Activated CD4-positive, alpha-beta T cell treated with anti-CD3 and anti-CD28 coated beads, Interleukin-2, amount 50 U/mL, for 4 hours (primary cell): ENCODE measurements at regions not wholly inside any gene's neighbourhood (a gene's known extent, or its start where the extent isn't known, plus 50 kb on each side); places are given as distances from the start of the nearest gene placed in this dataset.
"Not testable (repeated sequence)": the region's sequence is repeated elsewhere in the genome, so short reads cannot be mapped to it uniquely, and the experiment has no call there.

ENCODE experiments used
- DNase-seq, 2 experiments: peaks; one replicate each; pipeline ENCODE4 v3.0.0-alpha.2; 2020

DNA sequence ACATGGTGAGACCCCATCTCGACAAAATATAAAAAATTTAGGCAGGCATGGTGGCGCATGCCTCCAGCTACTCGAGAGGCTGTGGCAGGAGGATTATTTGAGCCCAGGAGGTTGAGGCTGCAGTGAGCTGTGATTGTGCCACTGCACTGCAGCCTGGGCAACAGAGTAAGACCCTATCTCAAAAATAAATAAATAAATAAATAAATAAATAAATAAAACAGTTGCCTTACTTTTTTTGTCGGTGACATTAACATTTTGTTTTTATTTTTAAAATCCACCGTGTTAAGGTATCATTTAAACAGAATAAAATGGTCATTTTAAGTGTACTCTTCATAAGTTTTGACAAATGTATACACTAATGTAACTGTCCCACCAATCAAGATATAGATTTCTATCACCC, 57.0 kb downstream of the RASL11A start:
- DNase-seq, result no peak

DNA sequence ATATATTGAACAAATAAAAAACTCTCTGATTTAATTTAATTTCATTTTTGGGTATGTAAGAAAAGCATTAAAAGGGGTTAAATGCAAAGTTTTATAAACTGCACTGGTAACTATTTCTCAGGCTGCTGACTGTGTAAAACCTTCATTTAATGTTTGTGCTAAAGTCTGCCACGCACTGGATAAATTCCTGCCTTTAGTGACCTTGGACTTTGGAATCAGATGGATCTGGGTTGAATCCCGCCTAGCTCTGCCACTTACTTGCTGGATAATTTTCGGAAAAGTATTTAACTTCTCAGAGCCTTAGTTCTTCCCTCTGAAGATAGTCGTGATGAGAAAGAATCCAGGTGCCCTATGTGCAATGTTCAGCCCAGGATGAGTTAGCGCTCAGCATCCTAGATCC, 58.6 kb downstream of the RASL11A start:
- DNase-seq, result no peak

DNA sequence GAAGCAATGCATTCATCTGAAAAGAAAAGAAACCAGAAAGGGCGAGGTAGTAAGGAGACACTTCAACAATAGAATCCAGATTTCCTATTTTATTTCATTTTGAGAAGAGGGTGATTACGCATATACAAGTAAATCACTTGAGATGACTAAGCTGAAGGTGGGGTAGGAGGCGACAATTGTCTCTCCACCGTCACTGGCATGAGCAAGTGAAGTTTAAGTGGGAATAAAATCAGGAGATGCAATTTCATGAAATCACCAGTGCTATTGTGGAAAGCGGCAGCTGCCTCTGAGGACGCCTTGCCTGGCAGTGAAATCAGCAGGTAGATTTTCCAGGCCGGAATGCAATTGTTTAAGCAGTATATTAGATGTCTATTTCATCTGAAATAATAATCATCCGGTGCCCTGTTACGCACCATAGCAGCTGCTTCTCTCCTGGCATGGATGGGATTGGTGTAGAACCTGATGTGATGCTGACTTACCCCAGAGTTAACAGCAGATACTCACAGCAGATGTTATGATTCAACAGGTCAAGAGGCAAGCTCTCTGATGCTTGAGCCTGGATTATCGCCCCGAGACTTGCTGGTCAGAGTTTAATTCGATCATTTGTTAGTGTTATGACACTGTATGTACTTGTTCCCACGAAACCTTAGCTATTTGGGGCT, 64.3 kb downstream of the RASL11A start:
- DNase-seq, result no peak

DNA sequence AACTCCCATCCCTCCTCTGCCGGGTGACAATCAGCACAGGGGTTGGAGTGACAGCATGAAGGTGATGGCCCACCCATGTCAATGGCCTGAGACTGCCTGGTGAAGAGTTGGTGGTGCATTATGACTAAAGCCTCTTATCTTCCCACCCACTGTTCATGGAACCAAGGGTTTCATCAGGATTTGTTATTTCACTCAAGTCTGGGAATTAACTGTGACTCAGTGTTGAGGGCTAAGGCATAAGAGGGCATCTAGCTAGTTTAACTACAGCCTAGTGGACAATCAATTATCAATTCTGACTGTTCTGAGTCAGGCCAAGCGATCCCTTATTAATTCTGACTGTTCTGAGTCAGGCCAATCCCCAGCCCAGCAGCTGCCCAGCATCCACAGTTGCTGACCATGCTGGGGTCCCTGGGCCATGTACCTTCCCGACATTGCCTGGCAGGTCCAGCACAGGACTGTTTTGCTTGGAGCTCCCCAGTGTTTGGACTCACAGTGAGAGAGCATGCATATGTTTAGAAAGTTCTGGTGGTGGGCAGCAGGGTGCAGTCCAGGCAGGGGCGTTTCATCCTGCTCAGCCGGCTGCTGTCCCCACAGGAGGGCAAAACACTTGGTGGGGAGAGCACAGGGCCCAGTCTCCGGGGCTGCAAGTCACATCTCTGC, 65.5 kb downstream of the RASL11A start:
- no peak for DNase-seq

DNA sequence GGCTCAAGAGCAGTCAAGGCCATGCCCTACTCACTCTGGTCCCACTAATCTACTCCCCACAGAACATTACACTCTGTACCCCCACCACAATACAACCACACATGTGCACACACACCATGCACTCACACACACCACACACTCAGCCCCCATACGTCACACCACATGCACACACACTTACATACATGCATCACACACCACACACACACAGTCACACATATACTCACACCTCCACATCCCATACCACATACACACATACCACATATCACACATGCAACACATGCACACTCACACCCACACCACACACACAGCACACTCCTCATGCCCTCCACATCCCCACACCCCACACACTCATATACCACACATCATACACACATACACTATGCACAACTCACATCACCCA, 67.6 kb downstream of the RASL11A start:
- no peak for DNase-seq

DNA sequence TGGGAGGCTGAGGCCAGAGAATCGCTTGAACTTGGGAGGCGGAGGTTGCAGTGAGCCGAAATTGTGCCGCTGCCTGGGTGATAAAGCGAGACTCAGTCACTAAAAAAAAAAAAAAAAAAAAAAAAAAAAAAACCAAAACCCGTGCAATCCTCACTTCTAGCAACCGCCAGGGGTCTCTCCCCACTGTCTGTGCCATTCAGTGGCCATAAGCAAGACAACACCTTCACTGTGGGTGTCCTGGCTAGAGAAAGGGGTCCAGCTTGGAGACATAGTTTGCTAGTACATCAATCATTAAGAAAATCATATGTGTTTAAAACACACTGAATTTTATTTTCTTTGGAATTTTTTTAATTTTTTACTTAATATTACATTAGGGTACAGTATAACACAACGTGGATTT, 68.2 kb downstream of the RASL11A start:
- no peak for DNase-seq

DNA sequence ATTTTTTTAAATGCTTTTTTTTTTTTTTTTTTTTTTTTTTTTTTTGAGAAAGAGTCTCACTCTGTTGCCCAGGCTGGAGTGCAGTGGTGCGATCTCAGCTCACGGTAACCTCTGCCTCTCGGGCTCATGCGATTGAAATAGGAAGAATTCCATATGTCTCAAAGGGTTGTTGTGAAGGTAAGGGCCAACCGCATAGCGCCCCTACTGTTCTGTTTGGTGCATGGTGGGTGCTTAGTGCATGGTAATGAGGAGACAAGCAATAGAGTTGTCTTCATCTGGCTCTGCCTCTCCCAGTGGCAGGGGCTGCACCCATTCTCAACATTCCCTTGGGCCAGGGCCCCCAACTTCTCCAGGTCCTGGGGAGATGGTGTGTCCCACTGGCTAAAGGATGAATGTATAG, 68.7 kb downstream of the RASL11A start:
- peak; percentile 33 to 40 for DNase-seq

DNA sequence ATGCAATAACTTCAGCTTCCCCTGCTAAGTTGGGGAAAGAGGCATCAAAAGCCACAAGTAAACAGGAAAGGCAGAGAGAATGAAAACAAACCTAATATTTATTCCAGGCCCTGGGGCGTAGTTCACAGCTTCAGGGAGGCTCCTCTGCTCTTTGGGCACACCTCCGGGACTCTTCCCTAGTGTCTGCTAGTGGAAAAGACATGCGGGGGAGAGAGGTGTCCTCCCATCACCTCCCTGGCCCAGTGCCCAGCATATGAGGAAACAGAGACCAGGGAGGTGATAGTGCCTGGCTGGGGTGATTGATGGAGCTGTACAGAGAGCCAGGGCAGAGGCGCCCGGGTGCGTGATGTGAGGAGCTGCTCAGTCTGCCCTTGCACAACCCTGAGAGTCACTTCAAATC, 71.0 kb downstream of the RASL11A start:
- no peak for DNase-seq

DNA sequence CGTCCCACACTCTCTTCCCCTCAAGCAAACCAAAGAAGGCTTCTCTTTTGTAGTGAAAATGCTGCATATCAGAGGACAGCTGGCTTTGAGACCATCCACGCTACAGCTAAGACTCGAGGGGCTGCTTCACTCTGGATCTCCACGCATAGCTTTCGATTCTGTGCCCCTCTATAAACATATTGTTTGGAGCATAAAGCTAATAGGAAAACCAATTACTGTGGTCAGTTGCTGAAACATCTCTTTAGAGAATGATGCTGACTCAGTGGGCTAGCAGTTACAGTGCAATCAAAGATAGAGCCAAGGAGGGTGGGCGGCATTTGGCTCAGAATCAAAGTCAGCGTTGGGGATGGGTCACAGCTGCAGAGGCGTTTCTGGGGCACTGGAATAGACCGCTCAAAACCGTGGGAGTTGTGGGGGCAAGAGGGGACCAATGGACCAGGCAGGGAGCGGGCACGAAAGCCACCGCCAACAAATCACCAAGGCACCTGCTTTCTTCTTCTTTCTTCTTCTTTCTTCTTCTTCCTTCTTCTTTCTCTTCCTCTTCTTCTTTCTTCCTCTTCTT, 76.7 kb downstream of the RASL11A start:
- no peak for DNase-seq

DNA sequence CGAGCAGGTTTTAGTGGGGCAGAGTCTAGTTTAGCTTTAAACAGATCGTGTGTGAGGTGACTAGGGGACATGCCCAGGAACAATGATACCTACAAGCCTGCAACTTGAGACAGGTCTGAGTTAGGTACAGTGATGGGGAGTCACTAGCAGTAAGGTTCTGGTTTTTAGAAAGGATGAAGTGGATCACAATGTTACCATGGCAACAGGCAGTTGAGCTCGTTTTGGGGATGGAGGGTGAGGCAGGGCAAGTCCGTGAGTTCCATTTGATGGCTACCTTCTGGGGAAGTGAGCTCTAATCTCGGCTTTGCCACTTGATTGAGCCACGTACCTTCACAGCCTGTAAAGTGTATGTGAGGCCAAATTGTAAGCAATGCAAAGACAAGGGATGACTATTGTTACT, 76.0 kb upstream of the GTF3A start:
- DNase-seq, result no peak

DNA sequence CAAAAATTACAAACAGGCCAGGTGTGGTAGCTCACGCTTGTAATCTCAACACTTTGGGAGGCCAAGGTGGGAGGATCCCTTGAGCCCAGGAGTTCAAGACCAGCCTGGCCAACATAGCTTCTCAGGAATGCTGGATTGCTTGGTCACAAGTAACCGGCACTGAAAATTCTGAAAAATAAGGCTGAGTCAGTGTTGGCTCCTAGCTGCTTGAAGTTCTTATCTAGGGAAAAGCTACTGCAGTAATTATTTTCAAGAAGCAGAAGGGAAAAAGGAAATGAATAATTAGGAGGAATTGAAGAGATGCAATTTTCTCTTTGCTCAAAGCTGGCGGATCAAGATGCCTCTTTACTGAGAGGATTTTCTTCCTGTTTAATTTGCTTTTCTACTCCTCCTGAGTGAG, 75.0 kb upstream of the GTF3A start:
- DNase-seq, result no peak

DNA sequence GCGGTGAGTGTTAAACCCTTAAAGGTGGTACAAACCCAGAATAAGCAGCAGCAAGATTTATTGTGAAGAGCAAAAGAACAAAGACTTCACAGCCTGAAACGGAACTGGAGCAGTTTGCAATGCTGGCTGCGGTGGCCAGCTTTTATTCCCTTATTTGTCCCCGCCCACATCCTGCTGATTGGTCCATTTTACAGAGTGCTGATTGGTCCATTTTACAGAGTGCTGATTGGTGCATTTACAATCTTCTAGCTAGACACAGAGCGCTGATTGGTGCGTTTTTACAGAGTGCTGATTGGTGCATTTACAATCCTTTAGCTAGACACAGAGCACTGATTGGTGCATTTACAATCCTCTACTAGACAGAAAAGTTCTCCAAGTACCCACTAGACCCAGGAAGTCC, 73.6 kb upstream of the GTF3A start:
- not testable (repeated sequence) for DNase-seq

DNA sequence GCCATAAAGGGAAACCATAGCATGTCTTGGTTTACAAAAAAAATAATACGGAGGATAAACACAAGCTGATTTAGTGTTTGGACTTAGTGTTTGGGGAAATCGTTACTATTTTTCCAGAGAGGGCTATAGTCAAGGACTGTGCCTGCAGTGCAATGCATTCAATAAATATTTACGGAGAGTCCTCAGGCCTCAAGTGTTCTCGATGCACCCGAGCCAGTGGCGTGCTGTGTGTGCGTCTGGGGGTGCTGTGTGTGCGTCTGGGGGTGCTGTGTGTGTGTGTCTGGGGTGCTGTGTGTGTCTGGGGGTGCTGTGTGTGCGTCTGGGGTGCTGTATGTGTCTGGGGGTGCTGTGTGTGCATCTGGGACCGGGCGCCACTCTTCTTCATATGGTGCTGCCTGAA, 71.7 kb upstream of the GTF3A start:
- DNase-seq, result no peak

DNA sequence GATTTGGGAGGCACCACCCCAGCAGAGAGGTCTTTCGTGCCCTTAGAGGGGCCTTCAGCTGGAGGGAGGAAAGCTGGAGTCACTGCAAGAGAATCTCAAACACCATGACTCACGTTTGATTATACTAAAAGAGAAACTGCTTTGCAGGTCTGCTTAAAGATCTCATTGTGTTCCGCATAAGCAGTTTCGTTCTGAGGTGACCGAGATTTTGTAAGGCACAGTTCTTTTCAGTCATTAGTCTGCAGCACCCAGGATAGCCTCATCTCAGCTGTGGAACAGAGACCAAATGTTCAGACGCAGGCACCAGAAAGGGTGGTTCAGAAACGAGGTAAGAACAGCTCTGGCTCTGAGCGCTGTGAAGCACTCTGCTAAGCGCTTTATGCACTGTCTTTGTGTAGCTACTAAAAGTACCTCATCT, 71.2 kb upstream of the GTF3A start:
- DNase-seq, result no peak

DNA sequence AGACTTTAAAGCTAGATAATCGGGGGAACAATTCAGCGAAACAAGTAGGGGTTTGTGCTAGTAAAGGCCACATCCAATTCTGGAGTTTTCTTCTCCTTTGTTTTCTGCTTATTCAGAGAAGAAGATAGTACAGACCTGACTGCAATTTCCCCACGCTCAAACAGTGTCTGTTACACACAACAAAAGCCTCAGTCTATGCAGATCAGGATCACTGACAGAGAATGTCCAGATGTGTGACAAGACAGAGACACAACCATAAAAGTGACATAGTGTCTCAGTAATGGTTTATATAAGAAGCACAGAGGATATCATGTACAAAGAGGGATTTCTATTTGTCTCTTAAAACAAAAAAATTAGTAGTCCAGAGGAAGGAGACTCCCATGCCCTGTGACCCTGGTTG, 70.7 kb upstream of the GTF3A start:
- DNase-seq, result no peak

DNA sequence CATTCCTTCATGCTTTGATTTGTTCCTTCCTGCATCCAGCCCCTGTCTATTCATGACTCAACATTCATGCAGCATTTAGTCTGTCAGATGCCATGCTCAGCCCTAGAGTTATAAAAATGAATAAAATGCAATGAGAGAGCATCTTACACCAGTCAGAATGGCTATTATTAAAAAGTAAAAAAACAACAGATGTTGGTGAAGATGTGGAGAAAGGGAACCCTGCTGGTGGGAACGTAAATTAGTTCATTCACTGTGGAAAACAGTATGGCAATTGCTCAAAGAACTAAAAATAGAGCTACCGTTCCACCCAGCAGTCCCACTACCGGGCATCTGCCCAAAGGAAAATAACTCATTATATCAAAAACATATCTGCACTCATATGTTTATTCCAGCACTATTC, 70.0 kb upstream of the GTF3A start:
- no peak for DNase-seq

DNA sequence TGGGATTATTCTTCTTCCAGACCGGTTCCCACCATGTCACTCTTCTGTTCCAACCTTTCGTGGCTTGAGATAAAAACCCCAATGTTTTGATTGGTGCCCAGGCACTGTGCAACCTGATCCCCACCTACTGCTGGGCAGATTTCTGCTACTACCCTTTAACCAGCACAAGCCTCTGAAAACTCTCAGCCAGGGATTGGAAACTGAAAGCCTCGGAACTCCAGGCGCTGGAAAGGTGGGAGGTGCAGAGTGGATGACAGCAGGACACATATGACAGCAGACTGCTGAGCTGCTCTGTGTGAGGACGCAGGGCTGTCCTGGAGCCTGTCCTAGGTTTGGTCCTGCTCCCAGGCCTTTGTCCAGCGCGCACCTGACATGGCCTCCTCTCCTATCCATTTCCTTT, 68.5 kb upstream of the GTF3A start:
- no peak for DNase-seq

DNA sequence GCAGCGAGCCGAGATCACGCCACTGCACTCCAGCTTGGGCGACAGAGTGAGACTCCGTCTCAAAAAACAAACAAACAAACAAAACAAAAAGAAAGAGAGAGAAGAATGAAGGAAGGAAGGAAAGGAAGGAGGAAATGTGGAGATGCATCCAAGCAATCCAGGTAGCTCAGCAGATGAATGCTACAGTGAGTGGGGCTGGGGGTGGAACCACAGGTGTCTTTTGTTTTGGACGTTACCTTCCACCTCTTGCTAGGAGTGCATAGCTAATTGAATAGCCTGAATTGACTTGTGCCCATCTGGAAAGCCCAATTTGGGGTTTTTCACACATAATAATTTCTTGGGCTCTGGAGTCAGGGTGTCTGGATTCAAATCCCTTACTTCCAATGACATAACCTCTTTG, 66.0 kb upstream of the GTF3A start:
- DNase-seq, result no peak

DNA sequence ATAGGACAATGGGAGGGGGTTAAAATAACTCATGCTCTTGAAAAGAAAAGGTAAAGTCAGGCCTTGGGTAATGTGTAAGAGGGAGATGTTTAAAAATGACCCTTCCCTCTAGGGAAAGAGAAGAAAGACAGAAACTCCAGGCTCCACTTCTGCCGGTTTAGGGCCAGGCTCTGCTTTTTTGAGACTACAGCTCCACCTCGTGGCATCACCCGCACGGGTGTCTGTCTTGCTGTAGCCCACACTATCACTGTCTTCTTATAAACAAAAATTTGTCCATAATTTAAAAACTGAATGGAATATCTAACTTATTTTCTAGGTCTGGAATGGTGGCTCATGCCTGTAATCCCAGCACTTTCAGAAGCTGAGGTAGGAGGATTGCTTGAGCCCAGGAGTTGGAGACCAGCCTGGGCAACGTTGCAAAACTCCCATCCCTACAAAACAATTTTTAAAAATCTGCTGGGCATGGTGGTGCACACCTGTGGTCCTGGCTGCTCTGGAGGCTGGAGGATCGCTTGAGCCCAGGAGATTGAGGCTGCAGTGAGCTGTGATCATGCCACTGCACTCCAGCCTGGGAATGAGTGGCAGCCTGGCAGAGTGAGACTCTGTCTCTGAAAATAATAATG, 65.1 kb upstream of the GTF3A start:
- DNase-seq, result peak; percentile 62 to 66

DNA sequence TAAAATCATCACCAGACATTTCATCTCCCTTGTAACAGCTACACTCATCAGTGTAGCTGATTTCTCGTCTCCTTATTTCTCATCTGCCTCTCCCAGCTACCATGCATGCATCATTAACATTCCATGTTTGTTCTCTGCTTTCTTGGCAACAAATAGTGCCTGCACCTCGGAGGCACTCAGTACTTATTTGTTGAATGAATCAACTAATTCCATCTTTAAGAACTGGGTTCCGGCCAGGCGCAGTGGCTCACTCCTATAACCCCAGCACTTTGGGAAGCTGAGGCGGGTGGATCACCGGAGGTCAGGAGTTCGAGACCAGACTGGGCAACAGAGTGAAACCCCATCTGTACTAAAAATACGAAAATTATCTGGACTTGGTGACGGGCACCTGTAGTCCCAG, 63.9 kb upstream of the GTF3A start:
- no peak for DNase-seq

DNA sequence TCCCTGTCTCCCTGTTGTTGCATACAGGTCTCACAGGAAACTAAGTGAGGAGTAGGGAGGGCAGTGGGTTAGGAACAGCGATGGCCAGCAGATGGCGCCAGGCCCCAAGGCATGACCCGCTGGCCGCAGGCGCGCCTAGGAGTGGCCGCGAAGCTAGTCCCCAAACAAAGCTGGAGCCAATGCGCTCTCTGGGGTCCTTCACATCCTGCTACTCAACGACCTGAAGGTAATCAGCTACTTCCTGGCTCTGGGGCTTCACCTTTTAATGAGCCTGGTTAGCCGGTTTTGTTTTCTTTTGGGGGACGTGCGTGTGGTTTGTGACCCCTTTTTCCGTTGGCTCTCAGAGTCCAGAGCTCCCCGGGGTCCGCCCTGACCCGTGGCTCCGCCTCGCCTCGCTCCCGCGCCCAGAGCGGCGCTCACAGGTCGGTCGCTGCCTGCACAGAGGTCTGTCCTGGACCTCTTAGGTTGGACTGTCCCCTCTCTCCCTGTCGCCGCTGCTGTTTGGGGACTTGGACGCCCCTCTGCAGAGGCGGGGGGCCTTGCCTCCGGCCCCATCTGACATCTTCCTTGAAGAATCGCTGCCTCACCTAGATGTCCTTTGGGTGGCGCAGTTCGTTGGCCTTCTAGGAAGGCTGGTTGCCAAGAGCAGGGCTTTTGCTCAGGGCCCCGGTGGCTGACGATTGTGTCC, 62.2 kb upstream of the GTF3A start:
- DNase-seq, result peak; percentile 67 to 70

DNA sequence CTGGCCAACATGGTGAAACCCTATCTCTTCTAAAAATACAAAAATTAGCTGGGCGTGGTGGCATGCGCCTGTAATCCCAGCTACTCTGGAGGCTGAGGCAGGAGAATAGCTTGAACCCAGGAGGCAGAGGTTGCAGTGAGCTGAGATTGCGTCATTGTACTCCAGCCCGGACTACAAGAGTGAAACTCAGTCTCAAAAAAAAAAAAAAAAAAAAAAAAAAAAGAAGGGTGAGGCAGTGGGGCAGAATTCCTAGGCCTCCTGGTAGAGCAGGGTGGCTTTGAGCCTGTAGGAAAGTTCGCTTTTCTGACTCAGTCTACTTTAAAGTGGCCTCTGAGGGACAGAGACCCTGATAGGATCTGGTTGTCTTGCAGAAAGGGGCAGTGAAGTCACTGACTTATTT, 60.8 kb upstream of the GTF3A start:
- not testable (repeated sequence) for DNase-seq

DNA sequence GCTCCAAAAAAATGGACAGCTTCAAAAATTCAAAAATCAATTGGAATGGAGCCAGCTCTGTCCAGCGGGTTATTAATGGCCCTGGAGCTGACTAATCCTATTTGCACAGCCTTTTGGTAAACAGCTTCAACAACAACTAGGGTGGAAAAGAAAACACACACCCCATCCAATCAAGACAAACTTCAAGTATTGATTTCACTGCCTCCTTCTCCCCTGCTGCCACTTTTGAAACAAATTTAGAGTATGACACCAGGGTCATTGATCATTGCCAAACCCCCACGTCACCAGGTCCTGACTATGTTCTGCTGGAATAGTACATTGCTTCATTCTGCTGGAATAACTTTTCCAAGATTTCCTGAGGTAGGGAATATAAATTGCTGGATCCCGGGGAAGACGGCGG, 56.8 kb upstream of the GTF3A start:
- no peak for DNase-seq
